ENCODE measurements at regions not wholly inside any gene's neighbourhood (a gene's known extent, or its start where the extent isn't known, plus 50 kb on each side); places are given as distances from the start of the nearest gene placed in this dataset.

DNA sequence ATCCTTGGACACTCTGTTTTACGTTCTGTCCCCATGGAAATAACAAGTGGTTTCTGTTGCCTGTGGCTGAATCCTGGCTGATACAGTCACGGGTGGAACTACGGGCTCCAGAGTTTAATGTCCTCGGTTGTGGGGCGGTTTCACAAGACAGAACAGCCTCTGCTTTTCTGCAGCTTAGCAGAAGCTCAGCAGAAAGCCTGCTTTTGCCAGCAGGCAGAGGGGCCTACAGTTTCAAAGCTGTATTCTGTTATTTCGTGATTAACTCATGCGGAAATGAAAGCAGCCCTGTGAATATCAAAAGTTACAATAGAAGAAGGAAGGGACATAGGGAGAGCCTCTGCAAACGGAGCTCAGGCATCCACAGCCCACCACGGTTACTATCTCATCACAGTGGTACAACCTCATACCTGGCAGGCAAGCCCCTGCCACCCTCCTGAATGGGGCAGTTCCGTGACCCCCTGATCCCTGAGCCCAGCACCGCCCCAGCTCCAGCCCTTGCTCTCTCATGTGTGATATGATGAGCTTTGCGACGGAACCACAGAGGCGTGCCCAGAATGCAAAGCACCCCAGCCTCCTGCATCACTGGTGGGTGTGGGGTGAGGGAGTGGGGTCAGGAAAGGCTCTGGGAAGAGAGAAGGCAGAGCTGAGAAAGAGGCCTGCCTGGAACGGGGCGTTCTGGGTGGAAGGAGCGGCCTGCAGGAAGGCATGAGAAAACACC lies 360.6 kb downstream of the BRD1 start:
- no peak overlapping the region for H3K27ac ChIP-seq (ENCODE audit: low read depth, low read length)
- no peaks in the 10 kb centered on the region for H4K20me1 ChIP-seq (ENCODE audit: low read depth, low read length)
- no peak overlapping the region for H3K4me2 ChIP-seq (ENCODE audit: low read depth, low read length, poor library complexity, severe bottlenecking)
- H3K79me2 ChIP-seq (ENCODE audit: insufficient read depth, low read length): no peaks in the 10 kb centered on the region
- no peaks in the 10 kb centered on the region for H3K9me3 ChIP-seq (ENCODE audit: insufficient read depth, low read length)
- no peak overlapping the region for H2AFZ ChIP-seq (ENCODE audit: low read depth, low read length, severe bottlenecking)
- H3K27me3 ChIP-seq (ENCODE audit: low read length): no peaks in the 10 kb centered on the region
- no peak overlapping the region for H3K9ac ChIP-seq (ENCODE audit: low read length)
- TF ChIP-seq, protein P1, sequence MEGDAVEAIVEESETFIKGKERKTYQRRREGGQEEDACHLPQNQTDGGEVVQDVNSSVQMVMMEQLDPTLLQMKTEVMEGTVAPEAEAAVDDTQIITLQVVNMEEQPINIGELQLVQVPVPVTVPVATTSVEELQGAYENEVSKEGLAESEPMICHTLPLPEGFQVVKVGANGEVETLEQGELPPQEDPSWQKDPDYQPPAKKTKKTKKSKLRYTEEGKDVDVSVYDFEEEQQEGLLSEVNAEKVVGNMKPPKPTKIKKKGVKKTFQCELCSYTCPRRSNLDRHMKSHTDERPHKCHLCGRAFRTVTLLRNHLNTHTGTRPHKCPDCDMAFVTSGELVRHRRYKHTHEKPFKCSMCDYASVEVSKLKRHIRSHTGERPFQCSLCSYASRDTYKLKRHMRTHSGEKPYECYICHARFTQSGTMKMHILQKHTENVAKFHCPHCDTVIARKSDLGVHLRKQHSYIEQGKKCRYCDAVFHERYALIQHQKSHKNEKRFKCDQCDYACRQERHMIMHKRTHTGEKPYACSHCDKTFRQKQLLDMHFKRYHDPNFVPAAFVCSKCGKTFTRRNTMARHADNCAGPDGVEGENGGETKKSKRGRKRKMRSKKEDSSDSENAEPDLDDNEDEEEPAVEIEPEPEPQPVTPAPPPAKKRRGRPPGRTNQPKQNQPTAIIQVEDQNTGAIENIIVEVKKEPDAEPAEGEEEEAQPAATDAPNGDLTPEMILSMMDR (IDR thresholded peaks at IDR 0.05; ENCODE audit: insufficient read depth, low read length, poor library complexity, severe bottlenecking): no peak
- no peak for TF ChIP-seq EZH2phosphoT487 (conservative IDR thresholded peaks at IDR 0.05; ENCODE audit: low read length)
- H3K4me3 ChIP-seq (ENCODE audit: insufficient read depth, low read length, poor library complexity, severe bottlenecking): no peak overlapping the region
- H3F3A ChIP-seq (ENCODE audit: insufficient read depth): no peaks in the 10 kb centered on the region
- no peaks in the 10 kb centered on the region for H3K36me3 ChIP-seq (ENCODE audit: low read length)
- H3K9me2 ChIP-seq (replicated peaks; ENCODE audit: insufficient read depth, low read length): no peaks in the 10 kb centered on the region

DNA sequence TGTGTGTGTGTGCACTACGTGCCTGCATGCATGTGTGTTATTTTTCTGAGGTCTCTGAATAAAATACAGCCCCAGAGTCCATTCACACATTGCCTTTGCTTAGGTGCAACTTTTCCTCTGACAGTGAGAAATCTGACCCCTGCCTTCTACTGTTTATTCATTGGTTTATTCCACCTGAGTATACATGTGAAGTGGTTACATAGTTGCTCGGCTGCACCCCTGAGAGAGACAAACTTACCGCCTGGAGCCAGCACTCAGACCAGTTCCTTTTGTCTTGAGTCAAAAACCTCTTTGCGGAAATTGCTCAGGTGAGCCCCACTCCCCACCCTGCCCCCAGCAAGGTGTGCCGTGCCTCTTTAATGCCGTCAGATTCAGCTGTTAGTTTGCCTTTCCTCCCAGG lies 363.6 kb downstream of the BRD1 start:
- Histone ChIP-seq H3K4me2 (ENCODE audit: low read depth, low read length, poor library complexity, severe bottlenecking) (no peak overlapping the region), H3K9me3 (ENCODE audit: insufficient read depth, low read length) (no peaks in the 10 kb centered on the region), H3K27ac (ENCODE audit: low read depth, low read length) (no peak overlapping the region), H3K27me3 (ENCODE audit: low read length) (no peaks in the 10 kb centered on the region), H3K4me3 (ENCODE audit: insufficient read depth, low read length, poor library complexity, severe bottlenecking) (no peak overlapping the region), H3F3A (ENCODE audit: insufficient read depth) (no peaks in the 10 kb centered on the region), H3K9ac (ENCODE audit: low read length) (no peak overlapping the region), H3K36me3 (ENCODE audit: low read length) (no peaks in the 10 kb centered on the region), H3K79me2 (ENCODE audit: insufficient read depth, low read length) (no peaks in the 10 kb centered on the region), H4K20me1 (ENCODE audit: low read depth, low read length) (no peaks in the 10 kb centered on the region), H2AFZ (ENCODE audit: low read depth, low read length, severe bottlenecking) (no peak overlapping the region), H3K9me2 (replicated peaks; ENCODE audit: insufficient read depth, low read length) (no peaks in the 10 kb centered on the region)
- TF ChIP-seq, protein P1 (IDR thresholded peaks at IDR 0.05; ENCODE audit: insufficient read depth, low read length, poor library complexity, severe bottlenecking): no peak
- TF ChIP-seq EZH2phosphoT487 (conservative IDR thresholded peaks at IDR 0.05; ENCODE audit: low read length): no peak

DNA sequence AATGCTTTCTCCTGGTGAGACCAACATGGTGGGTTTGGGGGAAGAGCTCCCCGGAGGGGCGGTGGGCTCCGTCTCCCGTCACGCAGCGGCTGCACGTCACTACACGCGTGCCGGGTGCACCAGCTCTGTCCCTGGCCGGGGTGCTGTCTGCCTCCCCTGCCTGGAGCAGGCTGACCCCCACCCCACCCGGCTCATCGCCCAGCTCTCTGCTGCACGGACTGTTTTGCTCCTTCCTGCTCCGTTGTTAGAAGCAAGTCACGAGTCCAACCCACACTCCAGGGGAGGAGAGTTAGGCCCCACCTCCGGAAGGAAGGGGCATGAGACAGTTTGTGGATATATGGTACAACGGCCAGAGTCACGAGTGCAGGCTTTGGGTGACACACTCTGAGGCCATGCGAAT lies 364.9 kb downstream of the BRD1 start:
- no peak overlapping the region for H3K4me2 ChIP-seq (ENCODE audit: low read depth, low read length, poor library complexity, severe bottlenecking)
- H3K9ac ChIP-seq (ENCODE audit: low read length): no peak overlapping the region
- H3K36me3 ChIP-seq (ENCODE audit: low read length): no peaks in the 10 kb centered on the region
- H3K27ac ChIP-seq (ENCODE audit: low read depth, low read length): no peak overlapping the region
- TF ChIP-seq, protein P1 (IDR thresholded peaks at IDR 0.05; ENCODE audit: insufficient read depth, low read length, poor library complexity, severe bottlenecking): no peak
- TF ChIP-seq EZH2phosphoT487 (conservative IDR thresholded peaks at IDR 0.05; ENCODE audit: low read length): no peak
- no peaks in the 10 kb centered on the region for H3F3A ChIP-seq (ENCODE audit: insufficient read depth)
- H3K79me2 ChIP-seq (ENCODE audit: insufficient read depth, low read length): no peaks in the 10 kb centered on the region
- no peaks in the 10 kb centered on the region for H3K9me2 ChIP-seq (replicated peaks; ENCODE audit: insufficient read depth, low read length)
- H2AFZ ChIP-seq (ENCODE audit: low read depth, low read length, severe bottlenecking): no peak overlapping the region
- H3K27me3 ChIP-seq (ENCODE audit: low read length): no peaks in the 10 kb centered on the region
- no peaks in the 10 kb centered on the region for H3K9me3 ChIP-seq (ENCODE audit: insufficient read depth, low read length)
- no peaks in the 10 kb centered on the region for H4K20me1 ChIP-seq (ENCODE audit: low read depth, low read length)
- no peak overlapping the region for H3K4me3 ChIP-seq (ENCODE audit: insufficient read depth, low read length, poor library complexity, severe bottlenecking)
